VCaP (cell line): ENCODE measurements at regions not wholly inside any gene's neighbourhood (a gene's known extent, or its start where the extent isn't known, plus 50 kb on each side); places are given as distances from the start of the nearest gene placed in this dataset.
A peak's percentile ranks its signal among the peaks of the same experiment; 100 is the strongest.

Source experiments
- H3K27ac ChIP-seq: fragments of 450-650 bp; 2 replicates; pipeline ENCODE4 v1.5.1; 2017
- CTCF ChIP-seq: fragments of 450-650 bp; conservative IDR thresholded peaks from 2 replicates; pipeline ENCODE4 v1.5.1; 2017; ENCODE audit warnings: mild to moderate bottlenecking, moderate library complexity

GRCh38 chr12:78711954-78712353, 152.6 kb upstream of the SYT1 start:
- no peak overlapping the region for H3K27ac ChIP-seq
- TF ChIP-seq CTCF = no peak

GRCh38 chr12:78712834-78713481, 151.6 kb upstream of the SYT1 start:
- H3K27ac ChIP-seq = no peak overlapping the region
- TF ChIP-seq CTCF = no peak

- no peak overlapping the region for H3K27ac ChIP-seq
- no peak for TF ChIP-seq CTCF
These were observed 144.9 kb upstream of the SYT1 start for GRCh38 chr12:78719721-78720120.

GRCh38 chr12:78721906-78722305, 142.7 kb upstream of the SYT1 start:
- no peak for TF ChIP-seq CTCF
- H3K27ac ChIP-seq = no peak overlapping the region

- TF ChIP-seq CTCF = no peak
- H3K27ac ChIP-seq = peak overlapping the region; percentile 71
These were observed 139.5 kb upstream of the SYT1 start for GRCh38 chr12:78725033-78725432.

- TF ChIP-seq CTCF = no peak
- peak overlapping the region; percentile 71 for H3K27ac ChIP-seq
These were observed 138.5 kb upstream of the SYT1 start for GRCh38 chr12:78725951-78726580.

- TF ChIP-seq CTCF = no peak
- peak overlapping the region; percentile 71 for H3K27ac ChIP-seq
These were observed 137.7 kb upstream of the SYT1 start for GRCh38 chr12:78726854-78727253.
